AG09319 (cell line): ENCODE measurements at regions not wholly inside any gene's neighbourhood (a gene's known extent, or its start where the extent isn't known, plus 50 kb on each side); places are given as distances from the start of the nearest gene placed in this dataset.

Experiments
- DNase-seq: peaks from one replicate; pipeline ENCODE4 v3.0.0-alpha.2; 2010; ENCODE audit warnings: low read depth; ENCODE audit errors: extremely low read depth
- TF ChIP-seq, protein P1 (sequence below): IDR thresholded peaks from 2 replicates; pipeline ENCODE4 v1.5.1; 2011; ENCODE audit warnings: low read depth, mild to moderate bottlenecking, inconsistent platforms, low read length, moderate library complexity

DNA sequence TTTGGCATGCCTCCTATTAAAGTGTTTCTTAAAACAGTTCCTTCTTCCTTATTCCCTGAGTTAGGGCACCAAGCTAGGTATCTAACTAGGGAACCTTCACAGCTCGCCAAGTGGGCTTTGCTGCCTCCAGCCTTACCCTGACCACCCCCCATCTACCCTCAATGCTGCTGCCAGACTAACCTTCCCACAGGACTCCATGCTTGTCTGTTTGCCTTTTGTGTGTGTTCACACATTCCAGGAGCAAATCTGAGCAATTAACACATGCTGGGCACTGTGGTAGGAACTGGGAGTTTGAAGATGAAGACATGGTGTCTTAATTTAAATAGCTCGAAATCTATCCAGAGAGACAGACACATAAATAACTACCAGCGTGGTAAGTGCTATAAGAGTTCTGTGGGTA lies 185.2 kb downstream of the MZT1 start:
- TF ChIP-seq, protein P1, sequence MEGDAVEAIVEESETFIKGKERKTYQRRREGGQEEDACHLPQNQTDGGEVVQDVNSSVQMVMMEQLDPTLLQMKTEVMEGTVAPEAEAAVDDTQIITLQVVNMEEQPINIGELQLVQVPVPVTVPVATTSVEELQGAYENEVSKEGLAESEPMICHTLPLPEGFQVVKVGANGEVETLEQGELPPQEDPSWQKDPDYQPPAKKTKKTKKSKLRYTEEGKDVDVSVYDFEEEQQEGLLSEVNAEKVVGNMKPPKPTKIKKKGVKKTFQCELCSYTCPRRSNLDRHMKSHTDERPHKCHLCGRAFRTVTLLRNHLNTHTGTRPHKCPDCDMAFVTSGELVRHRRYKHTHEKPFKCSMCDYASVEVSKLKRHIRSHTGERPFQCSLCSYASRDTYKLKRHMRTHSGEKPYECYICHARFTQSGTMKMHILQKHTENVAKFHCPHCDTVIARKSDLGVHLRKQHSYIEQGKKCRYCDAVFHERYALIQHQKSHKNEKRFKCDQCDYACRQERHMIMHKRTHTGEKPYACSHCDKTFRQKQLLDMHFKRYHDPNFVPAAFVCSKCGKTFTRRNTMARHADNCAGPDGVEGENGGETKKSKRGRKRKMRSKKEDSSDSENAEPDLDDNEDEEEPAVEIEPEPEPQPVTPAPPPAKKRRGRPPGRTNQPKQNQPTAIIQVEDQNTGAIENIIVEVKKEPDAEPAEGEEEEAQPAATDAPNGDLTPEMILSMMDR, result no peak
- no peak for DNase-seq

DNA sequence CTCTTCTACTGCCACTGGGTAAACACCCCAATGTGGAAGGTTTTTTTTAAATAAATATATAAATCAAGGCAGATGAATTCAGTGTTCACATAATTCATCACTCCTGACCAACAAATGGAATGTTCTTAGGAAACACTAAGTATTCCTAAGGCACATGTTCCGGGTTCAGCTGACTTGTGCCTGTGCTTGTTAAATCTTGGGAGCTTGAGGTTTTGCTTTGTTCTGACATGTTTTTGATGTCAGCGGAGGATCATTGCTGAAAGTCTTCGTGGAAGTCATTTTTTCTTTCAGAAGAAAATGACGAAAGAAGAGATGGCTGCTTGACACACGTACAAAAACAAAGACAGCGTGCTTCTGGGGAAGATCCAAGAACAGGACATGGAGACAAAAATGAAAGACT lies 185.8 kb downstream of the MZT1 start:
- no peak for DNase-seq
- TF ChIP-seq, protein P1, result no peak

DNA sequence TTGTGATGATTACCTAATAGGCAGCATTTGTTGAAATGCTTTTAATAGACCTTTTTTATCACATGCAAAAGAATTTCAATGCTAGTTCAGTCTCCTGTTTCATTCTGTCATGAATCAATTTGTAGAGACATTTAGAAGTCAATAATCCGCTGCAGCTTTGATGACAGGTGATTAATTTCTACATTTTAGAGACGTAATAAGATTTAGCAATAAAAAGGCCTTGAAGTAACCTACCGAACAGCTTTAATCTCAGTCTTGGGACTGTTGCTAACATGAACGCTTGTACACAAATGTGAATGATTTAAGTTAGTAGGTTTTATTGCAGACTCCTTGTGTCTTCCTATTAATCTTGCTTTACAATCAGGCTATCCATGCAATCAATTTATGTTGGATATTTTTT lies 186.5 kb downstream of the MZT1 start:
- TF ChIP-seq, protein P1, result no peak
- no peak for DNase-seq

DNA sequence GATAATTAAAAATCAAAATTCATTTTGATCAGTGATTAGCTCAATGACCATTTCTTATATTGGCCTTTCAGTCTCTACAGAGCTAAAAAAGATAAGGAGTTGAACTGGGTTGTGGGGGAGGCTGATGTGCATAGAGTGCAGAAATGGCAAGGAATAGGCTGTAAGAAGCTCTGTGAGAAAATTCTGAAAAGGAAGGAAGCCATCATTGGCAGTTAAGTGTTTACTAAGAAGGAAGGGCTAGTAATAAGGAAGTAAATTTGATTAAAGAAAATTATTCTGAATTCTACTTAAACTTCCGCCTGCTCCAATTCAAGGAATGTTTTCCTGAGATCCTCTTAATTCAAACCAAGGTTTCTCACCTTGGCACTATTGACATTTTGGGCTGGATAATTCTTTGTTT lies 187.5 kb downstream of the MZT1 start:
- no peak for DNase-seq
- TF ChIP-seq, protein P1, result no peak

DNA sequence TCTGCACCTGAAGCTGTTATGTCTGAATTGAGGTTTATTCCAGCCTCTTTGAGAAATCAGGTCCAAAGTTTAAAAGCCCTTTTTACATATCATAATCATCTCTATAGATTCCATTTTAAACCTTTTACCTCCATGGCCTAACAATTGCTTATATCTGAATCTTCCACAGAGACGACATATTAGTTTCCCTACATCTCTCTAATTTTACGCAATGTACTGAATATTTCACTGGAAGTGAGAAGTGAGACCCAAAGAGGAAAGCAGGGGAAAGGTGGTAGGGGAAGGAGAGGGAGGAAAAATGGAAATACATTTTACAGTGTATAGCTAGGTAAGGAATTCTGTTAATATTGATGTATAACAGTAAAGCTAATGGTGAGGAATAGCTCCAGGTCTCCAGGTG lies 189.6 kb downstream of the MZT1 start:
- DNase-seq, result no peak
- TF ChIP-seq, protein P1, result no peak

DNA sequence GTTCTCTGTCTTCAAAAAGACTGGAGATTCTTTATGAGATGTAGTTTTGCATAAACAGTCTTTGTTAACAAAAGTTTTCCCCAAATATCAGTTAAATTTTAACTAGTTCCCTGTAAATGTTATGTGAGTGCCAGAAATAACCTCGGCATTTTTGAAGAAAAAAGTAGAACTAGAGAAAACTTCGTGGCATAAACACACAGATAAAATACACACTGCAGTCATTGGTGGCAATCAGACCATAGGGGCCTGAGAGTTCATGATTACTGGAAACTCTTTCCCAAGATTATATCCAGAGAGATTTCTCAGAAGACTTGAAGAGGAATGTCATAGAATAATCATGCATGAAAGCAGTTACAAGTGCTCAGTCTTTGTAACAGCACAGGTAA lies 190.0 kb downstream of the MZT1 start:
- DNase-seq, result no peak
- TF ChIP-seq, protein P1, result no peak

DNA sequence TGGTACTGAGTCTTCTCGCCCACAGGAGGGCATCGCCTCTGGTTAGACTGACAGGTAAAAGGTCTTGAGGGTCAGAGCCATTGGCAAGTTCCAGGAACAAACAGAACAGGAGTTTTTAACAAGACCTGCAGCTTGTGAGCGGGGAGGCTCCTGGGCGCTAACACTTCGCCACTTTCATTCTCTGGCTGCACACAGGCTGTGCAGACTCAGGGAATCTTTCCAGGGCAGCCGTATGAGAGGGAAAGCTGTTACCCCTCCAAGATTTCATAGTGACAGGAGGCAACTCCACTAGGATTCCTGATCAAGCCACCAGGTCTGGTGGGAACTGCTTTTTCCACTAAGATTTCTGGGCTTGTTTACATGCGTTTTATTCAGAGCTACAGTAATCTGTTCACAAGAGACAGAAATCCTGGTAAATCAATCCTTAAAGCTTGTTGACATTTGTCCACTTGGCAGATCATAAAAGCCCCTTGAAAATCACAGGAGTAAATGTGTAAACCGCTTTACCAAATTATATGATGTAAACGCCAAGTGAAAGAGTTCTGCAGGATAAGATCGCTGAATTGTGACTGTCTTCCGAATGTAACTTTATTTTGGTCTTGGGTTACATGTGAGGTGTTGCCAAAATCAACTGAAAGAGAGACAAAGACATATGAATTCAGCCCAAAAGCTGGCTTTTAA lies 190.6 kb downstream of the MZT1 start:
- TF ChIP-seq, protein P1, result no peak
- no peak for DNase-seq
